Smooth muscle cell (in vitro differentiated cells): ENCODE measurements at regions not wholly inside any gene's neighbourhood (a gene's known extent, or its start where the extent isn't known, plus 50 kb on each side); places are given as distances from the start of the nearest gene placed in this dataset. TPM values are rescaled to one million over a fixed set of nuclear protein-coding genes. Genes with fewer than 3 reads are reported as not detected.

Experiments used
- DNase-seq: peaks from one replicate; lab custom pipeline; 2025; ENCODE audit not compliant: unreplicated experiment; lab: John Stamatoyannopoulos, UW
- H2AFZ ChIP-seq: fragments of 200-600 bp; sonication (generic); 2 replicates; pipeline ENCODE4 v1.6.0; 2016; ENCODE audit warnings: antibody characterized with exemption, low read depth, mild to moderate bottlenecking
- H3F3A ChIP-seq: fragments of 200-600 bp; sonication (generic); 2 replicates; pipeline ENCODE4 v1.6.0; 2017; ENCODE audit warnings: antibody characterized with exemption, low read depth
- H3K27ac ChIP-seq: fragments of 200-600 bp; sonication (generic); 2 replicates; pipeline ENCODE4 v1.5.1; 2016; ENCODE audit warnings: low read depth, mild to moderate bottlenecking
- H3K27me3 ChIP-seq: fragments of 200-600 bp; sonication (generic); 2 replicates; pipeline ENCODE4 v1.6.1; 2016; ENCODE audit warnings: low read depth, mild to moderate bottlenecking
- H3K36me3 ChIP-seq: fragments of 200-600 bp; sonication (generic); 2 replicates; pipeline ENCODE4 v1.5.1; 2016; ENCODE audit warnings: low read depth
- H3K4me1 ChIP-seq: fragments of 200-600 bp; sonication (generic); 2 replicates; pipeline ENCODE4 v1.5.1; 2016; ENCODE audit warnings: low read depth
- H3K4me2 ChIP-seq: fragments of 200-600 bp; sonication (generic); 2 replicates; pipeline ENCODE4 v1.6.0; 2016; ENCODE audit warnings: mild to moderate bottlenecking
- H3K4me3 ChIP-seq: fragments of 200-600 bp; sonication (generic); 2 replicates; pipeline ENCODE4 v1.5.1; 2016; ENCODE audit warnings: mild to moderate bottlenecking
- H3K79me2 ChIP-seq: fragments of 200-600 bp; sonication (generic); 2 replicates; pipeline ENCODE4 v1.6.0; 2016; ENCODE audit warnings: low read depth, mild to moderate bottlenecking
- H3K9ac ChIP-seq: fragments of 200-600 bp; sonication (generic); 2 replicates; pipeline ENCODE4 v1.6.0; 2016; ENCODE audit warnings: low read depth
- H3K9me3 ChIP-seq: fragments of 200-600 bp; sonication (generic); replicated peaks from 2 replicates; pipeline ENCODE4 v1.5.1; 2016; ENCODE audit warnings: low read depth
- H4K20me1 ChIP-seq: fragments of 200-600 bp; sonication (generic); 2 replicates; pipeline ENCODE4 v1.6.0; 2016; ENCODE audit warnings: low read depth
- WGBS: methylation state at CpG from one replicate; pipeline ENCODE4 v1.1.7; 2016; ENCODE audit warnings: low lambda C conversion rate; 5-methylcytosine and 5-hydroxymethylcytosine counted together
- microRNA-seq: library from miRNA; unstranded; fragments of <30 nt; microRNA quantifications from one replicate; pipeline ENCODE4, GENCODE V29; 2016; ENCODE audit warnings: borderline number of aligned reads
- small RNA-seq: library from RNA; depleted of rRNA; stranded (forward); fragments of <200 nt; gene quantifications from one replicate; pipeline ENCODE3, GENCODE V24; 2014
- TF ChIP-seq, protein P1 (sequence below): fragments of 200-600 bp; sonication (generic); IDR thresholded peaks from 2 replicates; pipeline ENCODE4 v1.5.1; 2017; ENCODE audit warnings: borderline replicate concordance, mild to moderate bottlenecking, antibody characterized with exemption; ENCODE audit not compliant: insufficient read depth, poor library complexity, severe bottlenecking

DNA sequence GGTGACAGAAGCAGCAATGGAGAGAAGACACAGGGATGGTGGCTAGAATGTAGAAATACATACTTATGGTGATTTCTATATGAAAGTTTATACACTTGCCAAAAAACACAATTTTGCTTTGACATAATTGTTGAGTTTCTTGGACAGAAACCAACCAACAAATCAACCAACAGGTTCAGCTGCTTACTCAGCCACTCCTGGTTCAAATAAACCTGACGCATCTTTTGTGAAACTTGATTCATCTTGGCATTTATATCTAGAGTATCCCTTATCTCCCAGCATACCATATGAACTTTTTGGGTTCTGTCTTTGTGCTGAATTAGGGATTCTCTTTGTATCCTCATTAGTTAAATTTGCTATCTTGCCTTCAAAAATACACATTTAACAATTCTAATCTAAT, 54.1 kb upstream of the ERBB4 start:
- H3K27me3 ChIP-seq = no peaks in the 10 kb centered on the region
- no peaks in the 10 kb centered on the region for H3K36me3 ChIP-seq
- no peaks in the 10 kb centered on the region for H3K79me2 ChIP-seq
- H3K9ac ChIP-seq = no peak overlapping the region
- no peaks in the 10 kb centered on the region for H3K4me1 ChIP-seq
- H3K27ac ChIP-seq = no peak overlapping the region
- no peak overlapping the region for H2AFZ ChIP-seq
- TF ChIP-seq, protein P1, sequence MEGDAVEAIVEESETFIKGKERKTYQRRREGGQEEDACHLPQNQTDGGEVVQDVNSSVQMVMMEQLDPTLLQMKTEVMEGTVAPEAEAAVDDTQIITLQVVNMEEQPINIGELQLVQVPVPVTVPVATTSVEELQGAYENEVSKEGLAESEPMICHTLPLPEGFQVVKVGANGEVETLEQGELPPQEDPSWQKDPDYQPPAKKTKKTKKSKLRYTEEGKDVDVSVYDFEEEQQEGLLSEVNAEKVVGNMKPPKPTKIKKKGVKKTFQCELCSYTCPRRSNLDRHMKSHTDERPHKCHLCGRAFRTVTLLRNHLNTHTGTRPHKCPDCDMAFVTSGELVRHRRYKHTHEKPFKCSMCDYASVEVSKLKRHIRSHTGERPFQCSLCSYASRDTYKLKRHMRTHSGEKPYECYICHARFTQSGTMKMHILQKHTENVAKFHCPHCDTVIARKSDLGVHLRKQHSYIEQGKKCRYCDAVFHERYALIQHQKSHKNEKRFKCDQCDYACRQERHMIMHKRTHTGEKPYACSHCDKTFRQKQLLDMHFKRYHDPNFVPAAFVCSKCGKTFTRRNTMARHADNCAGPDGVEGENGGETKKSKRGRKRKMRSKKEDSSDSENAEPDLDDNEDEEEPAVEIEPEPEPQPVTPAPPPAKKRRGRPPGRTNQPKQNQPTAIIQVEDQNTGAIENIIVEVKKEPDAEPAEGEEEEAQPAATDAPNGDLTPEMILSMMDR = no peak
- H3K4me2 ChIP-seq = no peak overlapping the region
- no peak for DNase-seq
- no peaks in the 10 kb centered on the region for H3K9me3 ChIP-seq
- 93% methylated on average over 1 of the region's 1 CpG for WGBS
- H3F3A ChIP-seq = no peaks in the 10 kb centered on the region
- no peak overlapping the region for H3K4me3 ChIP-seq
- H4K20me1 ChIP-seq = no peaks in the 10 kb centered on the region

Small RNA genes in the stretch of these regions (microRNA-seq; reads per million reads assigned to microRNA genes)
- not detected for gene MIR4776-1
- not detected for gene MIR4776-2

Small RNA genes in the stretch of these regions (small RNA-seq; reads per million reads assigned to genes)
- gene MIR4776-1 = not detected
